ENCODE measurements at regions not wholly inside any gene's neighbourhood (a gene's known extent, or its start where the extent isn't known, plus 50 kb on each side); places are given as distances from the start of the nearest gene placed in this dataset.

DNA sequence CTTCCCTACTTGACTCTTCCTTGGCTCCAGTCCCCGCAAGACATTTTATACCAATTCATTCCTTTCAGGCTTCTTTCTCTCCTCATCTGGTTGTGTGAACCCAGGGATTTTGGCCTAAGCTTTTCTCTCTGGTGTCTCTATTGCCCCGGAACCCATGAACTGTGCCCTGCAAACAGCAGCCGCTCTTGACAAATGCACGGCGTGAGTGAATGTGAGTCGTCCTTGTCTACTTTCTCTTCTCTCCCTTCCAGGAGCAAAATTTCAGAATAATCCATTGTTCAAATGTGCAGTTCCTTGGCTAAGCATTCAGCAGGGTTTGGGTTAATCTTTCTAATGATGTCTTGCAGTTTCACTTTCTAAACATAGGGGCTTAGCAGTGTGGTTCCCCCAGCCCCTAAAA is 250.4 kb upstream of the IRX4 start:
- H3K27me3 ChIP-seq (ENCODE audit: control insufficient read depth, insufficient read depth, low read length): no peaks in the 10 kb centered on the region

DNA sequence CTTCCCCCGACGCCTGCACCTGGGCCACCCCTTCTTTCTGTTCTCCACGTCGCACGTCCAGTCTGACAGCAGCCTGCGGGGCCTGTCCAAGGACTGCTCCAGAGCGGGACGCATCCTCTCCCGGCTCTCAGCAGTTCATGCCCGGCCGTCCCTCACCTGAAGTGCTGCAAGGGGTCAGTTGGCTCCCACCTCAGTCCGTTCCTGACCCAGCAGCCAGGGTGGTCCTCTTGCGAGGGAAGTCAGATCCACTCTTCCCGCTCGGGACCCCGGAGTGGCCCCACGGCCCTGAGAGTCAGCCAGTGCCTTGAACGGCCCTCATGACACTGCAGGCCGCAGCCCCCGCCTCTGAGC is 249.7 kb upstream of the IRX4 start:
- no peak for DNase-seq (ENCODE audit: low read depth)
- Histone ChIP-seq H3K27me3 (ENCODE audit: control insufficient read depth, insufficient read depth, low read length) (no peaks in the 10 kb centered on the region), H3K4me3 (ENCODE audit: low read depth, low read length) (no peak overlapping the region), H3K36me3 (ENCODE audit: control insufficient read depth, insufficient read depth, low read length) (no peaks in the 10 kb centered on the region)
- FAIRE-seq: no peak
- TF ChIP-seq, protein P1, sequence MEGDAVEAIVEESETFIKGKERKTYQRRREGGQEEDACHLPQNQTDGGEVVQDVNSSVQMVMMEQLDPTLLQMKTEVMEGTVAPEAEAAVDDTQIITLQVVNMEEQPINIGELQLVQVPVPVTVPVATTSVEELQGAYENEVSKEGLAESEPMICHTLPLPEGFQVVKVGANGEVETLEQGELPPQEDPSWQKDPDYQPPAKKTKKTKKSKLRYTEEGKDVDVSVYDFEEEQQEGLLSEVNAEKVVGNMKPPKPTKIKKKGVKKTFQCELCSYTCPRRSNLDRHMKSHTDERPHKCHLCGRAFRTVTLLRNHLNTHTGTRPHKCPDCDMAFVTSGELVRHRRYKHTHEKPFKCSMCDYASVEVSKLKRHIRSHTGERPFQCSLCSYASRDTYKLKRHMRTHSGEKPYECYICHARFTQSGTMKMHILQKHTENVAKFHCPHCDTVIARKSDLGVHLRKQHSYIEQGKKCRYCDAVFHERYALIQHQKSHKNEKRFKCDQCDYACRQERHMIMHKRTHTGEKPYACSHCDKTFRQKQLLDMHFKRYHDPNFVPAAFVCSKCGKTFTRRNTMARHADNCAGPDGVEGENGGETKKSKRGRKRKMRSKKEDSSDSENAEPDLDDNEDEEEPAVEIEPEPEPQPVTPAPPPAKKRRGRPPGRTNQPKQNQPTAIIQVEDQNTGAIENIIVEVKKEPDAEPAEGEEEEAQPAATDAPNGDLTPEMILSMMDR (IDR thresholded peaks at IDR 0.05; ENCODE audit: insufficient read depth, low read length, severe bottlenecking): no peak

More for the DNA sequence above, 250.4 kb upstream of the IRX4 start:
- FAIRE-seq: no peak
- H3K4me3 ChIP-seq (ENCODE audit: low read depth, low read length): no peak overlapping the region
- no peak for DNase-seq (ENCODE audit: low read depth)
- no peaks in the 10 kb centered on the region for H3K36me3 ChIP-seq (ENCODE audit: control insufficient read depth, insufficient read depth, low read length)
- TF ChIP-seq, protein P1 (IDR thresholded peaks at IDR 0.05; ENCODE audit: insufficient read depth, low read length, severe bottlenecking): no peak

GRCh38 chr5:2131826-2132496 is 249.2 kb upstream of the IRX4 start:
- no peak overlapping the region for H3K4me3 ChIP-seq (ENCODE audit: low read depth, low read length)
- no peaks in the 10 kb centered on the region for H3K27me3 ChIP-seq (ENCODE audit: control insufficient read depth, insufficient read depth, low read length)
- H3K36me3 ChIP-seq (ENCODE audit: control insufficient read depth, insufficient read depth, low read length): no peaks in the 10 kb centered on the region
- no peak for FAIRE-seq
- TF ChIP-seq, protein P1 (IDR thresholded peaks at IDR 0.05; ENCODE audit: insufficient read depth, low read length, severe bottlenecking): no peak
- DNase-seq (ENCODE audit: low read depth): no peak

DNA sequence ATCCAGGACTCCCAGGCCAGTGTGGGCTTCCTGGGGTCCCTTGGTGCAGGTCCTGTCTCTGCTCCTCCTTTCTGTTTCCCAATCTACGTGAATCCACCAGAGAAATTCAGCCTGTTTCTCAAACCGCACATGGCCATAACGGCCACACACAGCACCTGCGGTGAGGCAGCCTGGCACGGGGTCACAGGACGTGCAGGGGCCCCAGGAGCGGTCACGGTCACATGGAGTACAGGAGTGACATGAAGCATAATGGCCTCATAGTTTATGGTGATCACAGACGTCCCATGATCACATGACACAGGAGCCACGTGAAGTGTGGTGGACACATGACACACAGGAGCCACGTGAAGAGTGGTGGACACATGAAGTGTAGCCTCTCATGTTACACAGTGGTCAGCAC is 248.5 kb upstream of the IRX4 start:
- Histone ChIP-seq H3K27me3 (ENCODE audit: control insufficient read depth, insufficient read depth, low read length) (no peaks in the 10 kb centered on the region), H3K4me3 (ENCODE audit: low read depth, low read length) (no peak overlapping the region), H3K36me3 (ENCODE audit: control insufficient read depth, insufficient read depth, low read length) (no peaks in the 10 kb centered on the region)
- DNase-seq (ENCODE audit: low read depth) (no peak), FAIRE-seq (no peak)
- TF ChIP-seq, protein P1 (IDR thresholded peaks at IDR 0.05; ENCODE audit: insufficient read depth, low read length, severe bottlenecking): no peak

DNA sequence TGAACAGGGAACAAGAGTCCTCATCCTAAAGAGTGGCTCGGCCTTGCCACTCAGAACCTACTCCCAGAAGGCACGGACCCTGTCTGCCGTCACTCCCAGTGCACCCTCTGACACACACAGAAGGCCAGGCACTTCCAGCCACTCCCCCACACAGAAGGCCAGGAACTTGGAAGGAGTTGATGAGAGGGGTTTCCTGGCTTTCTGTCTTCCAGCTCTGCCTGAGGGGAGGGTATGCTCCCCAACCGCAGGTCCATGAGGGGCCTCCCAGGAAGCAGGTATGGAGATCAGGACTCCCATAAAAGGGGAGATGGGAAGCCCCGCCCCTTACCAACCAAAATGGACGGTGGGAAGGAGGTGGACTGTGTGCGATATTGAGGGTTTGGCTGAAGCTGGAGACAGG is 247.6 kb upstream of the IRX4 start:
- no peaks in the 10 kb centered on the region for H3K36me3 ChIP-seq (ENCODE audit: control insufficient read depth, insufficient read depth, low read length)
- H3K4me3 ChIP-seq (ENCODE audit: low read depth, low read length): no peak overlapping the region
- FAIRE-seq: no peak
- no peaks in the 10 kb centered on the region for H3K27me3 ChIP-seq (ENCODE audit: control insufficient read depth, insufficient read depth, low read length)
- TF ChIP-seq, protein P1 (IDR thresholded peaks at IDR 0.05; ENCODE audit: insufficient read depth, low read length, severe bottlenecking): no peak
- DNase-seq (ENCODE audit: low read depth): no peak
